Astrocyte of the spinal cord (primary cell): ENCODE measurements at regions not wholly inside any gene's neighbourhood (a gene's known extent, or its start where the extent isn't known, plus 50 kb on each side); places are given as distances from the start of the nearest gene placed in this dataset.

Experiments used
- DNase-seq: peaks from one replicate; pipeline ENCODE4 v3.0.0; 2011; ENCODE audit warnings: low read depth, low spot score
- H3K4me3 ChIP-seq: 2 replicates; pipeline ENCODE4 v1.5.1; 2011; ENCODE audit warnings: low read depth, mild to moderate bottlenecking, low read length, moderate library complexity
- in situ Hi-C: cut with HindIII; loops from 2 replicates; pipeline ENCODE4 v1.10.0; 2017; ENCODE audit warnings: low sequenced_read_pairs
- TF ChIP-seq, protein P1 (sequence below): IDR thresholded peaks from 2 replicates; pipeline ENCODE4 v1.5.1; 2012; ENCODE audit warnings: low read depth, mild to moderate bottlenecking, low read length, inconsistent platforms

DNA sequence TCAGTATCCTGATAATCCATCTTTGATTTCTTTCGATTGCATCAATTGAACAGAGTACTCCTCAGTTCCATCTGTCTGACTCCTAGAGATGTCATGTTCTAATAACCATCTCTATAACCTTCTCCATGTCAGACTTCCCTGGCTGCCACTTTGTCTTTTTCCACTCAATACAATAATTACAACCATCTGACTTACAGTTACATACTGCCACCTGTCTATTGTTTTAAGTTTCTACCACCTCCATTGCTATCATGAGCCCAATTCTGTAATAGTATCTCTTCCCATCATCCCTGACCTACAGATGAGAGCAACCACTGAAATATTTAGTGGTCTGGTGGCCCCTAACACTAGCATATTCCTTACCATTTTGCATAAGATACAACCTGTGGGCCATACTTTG, 439.2 kb upstream of the FAM47C start:
- in situ Hi-C loops: no loop called here
- H3K4me3 ChIP-seq: no peak overlapping the region
- DNase-seq: no peak
- TF ChIP-seq, protein P1, sequence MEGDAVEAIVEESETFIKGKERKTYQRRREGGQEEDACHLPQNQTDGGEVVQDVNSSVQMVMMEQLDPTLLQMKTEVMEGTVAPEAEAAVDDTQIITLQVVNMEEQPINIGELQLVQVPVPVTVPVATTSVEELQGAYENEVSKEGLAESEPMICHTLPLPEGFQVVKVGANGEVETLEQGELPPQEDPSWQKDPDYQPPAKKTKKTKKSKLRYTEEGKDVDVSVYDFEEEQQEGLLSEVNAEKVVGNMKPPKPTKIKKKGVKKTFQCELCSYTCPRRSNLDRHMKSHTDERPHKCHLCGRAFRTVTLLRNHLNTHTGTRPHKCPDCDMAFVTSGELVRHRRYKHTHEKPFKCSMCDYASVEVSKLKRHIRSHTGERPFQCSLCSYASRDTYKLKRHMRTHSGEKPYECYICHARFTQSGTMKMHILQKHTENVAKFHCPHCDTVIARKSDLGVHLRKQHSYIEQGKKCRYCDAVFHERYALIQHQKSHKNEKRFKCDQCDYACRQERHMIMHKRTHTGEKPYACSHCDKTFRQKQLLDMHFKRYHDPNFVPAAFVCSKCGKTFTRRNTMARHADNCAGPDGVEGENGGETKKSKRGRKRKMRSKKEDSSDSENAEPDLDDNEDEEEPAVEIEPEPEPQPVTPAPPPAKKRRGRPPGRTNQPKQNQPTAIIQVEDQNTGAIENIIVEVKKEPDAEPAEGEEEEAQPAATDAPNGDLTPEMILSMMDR: no peak

DNA sequence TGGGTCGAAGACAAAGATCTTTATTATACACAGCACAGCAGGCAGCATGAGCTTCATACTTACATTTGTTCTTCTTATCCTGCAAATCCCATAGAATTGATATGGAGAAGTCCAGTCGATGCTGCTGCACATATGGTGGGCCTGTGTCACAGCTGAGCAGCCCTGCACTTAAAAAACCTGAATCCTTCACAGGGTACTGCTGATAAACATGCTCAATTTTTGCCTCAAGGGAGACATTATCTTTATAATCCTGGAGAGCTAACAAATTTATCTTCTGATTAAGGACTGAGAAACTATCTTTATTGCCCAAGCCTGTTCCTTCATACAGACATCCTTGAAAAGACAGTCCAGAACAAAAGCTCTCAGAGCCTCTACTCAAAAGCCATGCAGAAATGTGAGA, 434.4 kb upstream of the FAM47C start:
- H3K4me3 ChIP-seq: no peak overlapping the region
- DNase-seq: no peak
- TF ChIP-seq, protein P1: no peak
- in situ Hi-C loops: no loop called here

GRCh38 chrX:36575670-36576069, 432.5 kb upstream of the FAM47C start:
- in situ Hi-C loops: no loop called here
- H3K4me3 ChIP-seq: no peak overlapping the region
- TF ChIP-seq, protein P1: no peak
- no peak for DNase-seq

- in situ Hi-C loops: no loop called here
- H3K4me3 ChIP-seq: no peak overlapping the region
- TF ChIP-seq, protein P1: no peak
- no peak for DNase-seq
Observed at GRCh38 chrX:36577006-36577405, 431.2 kb upstream of the FAM47C start.

- no peak for DNase-seq
- TF ChIP-seq, protein P1: no peak
- H3K4me3 ChIP-seq: no peak overlapping the region
- in situ Hi-C loops: no loop called here
Observed at GRCh38 chrX:36581030-36581429, 427.1 kb upstream of the FAM47C start.

GRCh38 chrX:36583674-36584073, 424.5 kb upstream of the FAM47C start:
- DNase-seq: no peak
- no peak overlapping the region for H3K4me3 ChIP-seq
- TF ChIP-seq, protein P1: no peak
- in situ Hi-C loops: no loop called here
